ENCODE measurements at regions not wholly inside any gene's neighbourhood (a gene's known extent, or its start where the extent isn't known, plus 50 kb on each side); places are given as distances from the start of the nearest gene placed in this dataset.

GRCh38 chr4:164467493-164467892 is 286.4 kb upstream of the SMIM31 start:
- ATAC-seq = no peak
- no peaks in the 10 kb centered on the region for H3K9me3 ChIP-seq (ENCODE audit: control insufficient read depth, low read length, poor library complexity, severe bottlenecking)
- no peak overlapping the region for H3K27ac Mint-ChIP-seq
- no peak for DNase-seq
- no peak overlapping the region for H3K4me3 Mint-ChIP-seq
- no peaks in the 10 kb centered on the region for H3K36me3 Mint-ChIP-seq (ENCODE audit: low read depth)
- no peaks in the 10 kb centered on the region for H3K4me1 Mint-ChIP-seq
- no peaks in the 10 kb centered on the region for H3K27me3 Mint-ChIP-seq

- H3K9me3 ChIP-seq (ENCODE audit: control insufficient read depth, low read length, poor library complexity, severe bottlenecking) = no peaks in the 10 kb centered on the region
- Mint-ChIP-seq H3K36me3 (ENCODE audit: low read depth) (no peaks in the 10 kb centered on the region), H3K4me3 (no peak overlapping the region), H3K27me3 (no peaks in the 10 kb centered on the region), H3K4me1 (no peaks in the 10 kb centered on the region), H3K27ac (no peak overlapping the region)
- DNase-seq (no peak), ATAC-seq (no peak)
Measured at GRCh38 chr4:164481306-164482091, 272.4 kb upstream of the SMIM31 start.

GRCh38 chr4:164482092-164482404 is 271.9 kb upstream of the SMIM31 start:
- H3K27me3 Mint-ChIP-seq = no peaks in the 10 kb centered on the region
- H3K4me1 Mint-ChIP-seq = no peaks in the 10 kb centered on the region
- no peak overlapping the region for H3K4me3 Mint-ChIP-seq
- H3K9me3 ChIP-seq (ENCODE audit: control insufficient read depth, low read length, poor library complexity, severe bottlenecking) = no peaks in the 10 kb centered on the region
- no peak for DNase-seq
- no peak overlapping the region for H3K27ac Mint-ChIP-seq
- H3K36me3 Mint-ChIP-seq (ENCODE audit: low read depth) = no peaks in the 10 kb centered on the region
- ATAC-seq = no peak

- H3K9me3 ChIP-seq (ENCODE audit: control insufficient read depth, low read length, poor library complexity, severe bottlenecking) = no peaks in the 10 kb centered on the region
- ATAC-seq = no peak
- no peaks in the 10 kb centered on the region for H3K27me3 Mint-ChIP-seq
- H3K4me3 Mint-ChIP-seq = no peak overlapping the region
- no peak overlapping the region for H3K27ac Mint-ChIP-seq
- no peaks in the 10 kb centered on the region for H3K36me3 Mint-ChIP-seq (ENCODE audit: low read depth)
- DNase-seq = no peak
- no peaks in the 10 kb centered on the region for H3K4me1 Mint-ChIP-seq
Measured at GRCh38 chr4:164482758-164483157, 271.2 kb upstream of the SMIM31 start.

- no peaks in the 10 kb centered on the region for H3K4me1 Mint-ChIP-seq
- no peak for ATAC-seq
- H3K27ac Mint-ChIP-seq = no peak overlapping the region
- H3K27me3 Mint-ChIP-seq = no peaks in the 10 kb centered on the region
- no peak for DNase-seq
- H3K36me3 Mint-ChIP-seq (ENCODE audit: low read depth) = no peaks in the 10 kb centered on the region
- H3K9me3 ChIP-seq (ENCODE audit: control insufficient read depth, low read length, poor library complexity, severe bottlenecking) = no peaks in the 10 kb centered on the region
- no peak overlapping the region for H3K4me3 Mint-ChIP-seq
Measured at GRCh38 chr4:164483711-164484110, 270.2 kb upstream of the SMIM31 start.

- DNase-seq (no peak), ATAC-seq (no peak)
- Mint-ChIP-seq H3K27me3 (no peaks in the 10 kb centered on the region), H3K27ac (no peak overlapping the region), H3K4me3 (no peak overlapping the region), H3K36me3 (ENCODE audit: low read depth) (no peaks in the 10 kb centered on the region), H3K4me1 (no peaks in the 10 kb centered on the region)
- no peaks in the 10 kb centered on the region for H3K9me3 ChIP-seq (ENCODE audit: control insufficient read depth, low read length, poor library complexity, severe bottlenecking)
Measured at GRCh38 chr4:164484551-164484950, 269.4 kb upstream of the SMIM31 start.

DNA sequence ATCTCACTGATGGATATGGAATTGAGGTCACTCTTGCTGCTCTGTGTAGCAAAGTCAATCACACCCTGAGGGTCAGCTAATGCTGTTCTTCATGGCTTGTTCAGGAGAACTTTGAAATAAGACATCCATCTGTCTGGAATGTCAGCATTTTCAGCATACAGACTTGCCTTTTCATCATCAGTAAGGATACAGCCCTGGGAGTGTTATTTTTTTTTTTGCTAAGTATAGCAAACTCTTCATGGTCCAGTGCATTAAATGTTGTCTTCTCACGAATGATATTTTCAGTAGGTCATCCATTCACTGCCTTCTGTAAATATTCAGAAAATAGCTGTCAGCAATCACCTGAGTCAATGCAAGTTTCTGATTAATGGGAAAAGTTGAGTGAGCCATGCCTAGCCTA is 268.8 kb upstream of the SMIM31 start:
- Mint-ChIP-seq H3K27me3 (no peaks in the 10 kb centered on the region), H3K4me1 (no peaks in the 10 kb centered on the region), H3K4me3 (no peak overlapping the region), H3K36me3 (ENCODE audit: low read depth) (no peaks in the 10 kb centered on the region), H3K27ac (no peak overlapping the region)
- ATAC-seq (no peak), DNase-seq (no peak)
- no peaks in the 10 kb centered on the region for H3K9me3 ChIP-seq (ENCODE audit: control insufficient read depth, low read length, poor library complexity, severe bottlenecking)

DNA sequence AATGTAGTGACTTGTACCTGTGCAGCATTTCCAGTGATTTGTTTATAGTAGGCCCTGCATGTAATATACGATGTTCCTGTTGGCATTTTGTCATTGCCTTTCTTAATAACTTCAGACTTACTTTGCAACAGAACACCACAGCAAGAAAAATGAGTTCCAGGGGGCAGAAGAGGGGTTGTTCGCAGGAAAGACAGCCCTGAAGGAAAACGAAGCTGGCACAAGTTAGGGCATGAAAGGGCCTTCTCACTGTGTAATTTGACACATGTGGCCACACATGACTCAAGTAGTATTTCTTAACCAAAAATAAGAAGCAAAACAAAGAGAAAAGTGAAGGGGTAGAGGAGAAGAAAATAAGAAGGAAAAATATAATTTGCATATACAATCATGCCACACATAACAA is 265.8 kb upstream of the SMIM31 start:
- no peak overlapping the region for H3K4me3 Mint-ChIP-seq
- H3K27ac Mint-ChIP-seq = no peak overlapping the region
- H3K27me3 Mint-ChIP-seq = no peaks in the 10 kb centered on the region
- no peaks in the 10 kb centered on the region for H3K4me1 Mint-ChIP-seq
- H3K9me3 ChIP-seq (ENCODE audit: control insufficient read depth, low read length, poor library complexity, severe bottlenecking) = no peaks in the 10 kb centered on the region
- ATAC-seq (no peak), DNase-seq (no peak)
- H3K36me3 Mint-ChIP-seq (ENCODE audit: low read depth) = no peaks in the 10 kb centered on the region

GRCh38 chr4:164501074-164501473 is 252.9 kb upstream of the SMIM31 start:
- H3K4me3 Mint-ChIP-seq = no peak overlapping the region
- H3K27ac Mint-ChIP-seq = no peak overlapping the region

GRCh38 chr4:164503874-164504273 is 250.1 kb upstream of the SMIM31 start:
- ATAC-seq = no peak
- Mint-ChIP-seq H3K27ac (no peak overlapping the region), H3K27me3 (no peaks in the 10 kb centered on the region), H3K4me1 (no peaks in the 10 kb centered on the region), H3K4me3 (no peak overlapping the region), H3K36me3 (ENCODE audit: low read depth) (no peaks in the 10 kb centered on the region)
- no peak for DNase-seq
- H3K9me3 ChIP-seq (ENCODE audit: control insufficient read depth, low read length, poor library complexity, severe bottlenecking) = no peaks in the 10 kb centered on the region

More at GRCh38 chr4:164501074-164501473, 252.9 kb upstream of the SMIM31 start:
- DNase-seq (no peak), ATAC-seq (no peak)
- H3K9me3 ChIP-seq (ENCODE audit: control insufficient read depth, low read length, poor library complexity, severe bottlenecking) = no peaks in the 10 kb centered on the region
- Mint-ChIP-seq H3K36me3 (ENCODE audit: low read depth) (no peaks in the 10 kb centered on the region), H3K4me1 (no peaks in the 10 kb centered on the region), H3K27me3 (no peaks in the 10 kb centered on the region)

- no peak overlapping the region for H3K4me3 Mint-ChIP-seq
- H3K9me3 ChIP-seq (ENCODE audit: control insufficient read depth, low read length, poor library complexity, severe bottlenecking) = no peaks in the 10 kb centered on the region
- no peak overlapping the region for H3K27ac Mint-ChIP-seq
- H3K27me3 Mint-ChIP-seq = no peaks in the 10 kb centered on the region
- no peaks in the 10 kb centered on the region for H3K36me3 Mint-ChIP-seq (ENCODE audit: low read depth)
- no peak for ATAC-seq
- H3K4me1 Mint-ChIP-seq = no peaks in the 10 kb centered on the region
- no peak for DNase-seq
Measured at GRCh38 chr4:164508097-164508496, 245.8 kb upstream of the SMIM31 start.

- Mint-ChIP-seq H3K27ac (no peak overlapping the region), H3K27me3 (no peaks in the 10 kb centered on the region), H3K4me3 (no peak overlapping the region), H3K4me1 (no peaks in the 10 kb centered on the region), H3K36me3 (ENCODE audit: low read depth) (no peaks in the 10 kb centered on the region)
- H3K9me3 ChIP-seq (ENCODE audit: control insufficient read depth, low read length, poor library complexity, severe bottlenecking) = no peaks in the 10 kb centered on the region
- no peak for DNase-seq
- no peak for ATAC-seq
Measured at GRCh38 chr4:164508771-164509170, 245.2 kb upstream of the SMIM31 start.

- Mint-ChIP-seq H3K4me1 (no peaks in the 10 kb centered on the region), H3K27ac (no peak overlapping the region), H3K4me3 (no peak overlapping the region), H3K36me3 (ENCODE audit: low read depth) (no peaks in the 10 kb centered on the region), H3K27me3 (no peaks in the 10 kb centered on the region)
- no peaks in the 10 kb centered on the region for H3K9me3 ChIP-seq (ENCODE audit: control insufficient read depth, low read length, poor library complexity, severe bottlenecking)
- ATAC-seq (no peak), DNase-seq (no peak)
Measured at GRCh38 chr4:164509951-164510350, 244.0 kb upstream of the SMIM31 start.

- Mint-ChIP-seq H3K36me3 (ENCODE audit: low read depth) (no peaks in the 10 kb centered on the region), H3K27ac (no peak overlapping the region), H3K27me3 (no peaks in the 10 kb centered on the region), H3K4me3 (no peak overlapping the region), H3K4me1 (no peaks in the 10 kb centered on the region)
- ATAC-seq = no peak
- no peak for DNase-seq
- no peaks in the 10 kb centered on the region for H3K9me3 ChIP-seq (ENCODE audit: control insufficient read depth, low read length, poor library complexity, severe bottlenecking)
Measured at GRCh38 chr4:164512124-164512523, 241.8 kb upstream of the SMIM31 start.

Data from T-helper 17 cell (primary cell).